Transverse colon (tissue), 4 donors: ENCODE measurements at regions not wholly inside any gene's neighbourhood (a gene's known extent, or its start where the extent isn't known, plus 50 kb on each side); places are given as distances from the start of the nearest gene placed in this dataset.

Source experiments
- DNase-seq: peaks from one replicate; pipeline ENCODE4 v3.0.0-alpha.2; 2019
- H3K27ac ChIP-seq, 4 donors: fragments of 200-600 bp; sonication (generic); 2 replicates each; pipeline ENCODE4 v1.5.1; 2016 to 2018; ENCODE audit warnings: inconsistent platforms in 4 of 4
- H3K27me3 ChIP-seq: fragments of 200-600 bp; sonication (generic); 2 replicates; pipeline ENCODE4 v1.5.1; 2017; ENCODE audit warnings: inconsistent platforms
- H3K36me3 ChIP-seq, 4 donors: fragments of 200-600 bp; sonication (generic); 2 replicates each; pipeline ENCODE4 v1.5.1; 2017 to 2019; ENCODE audit warnings: inconsistent platforms in 4 of 4
- H3K4me1 ChIP-seq, 4 donors: fragments of 200-600 bp; sonication (generic); 2 replicates each; pipeline ENCODE4 v1.5.1; 2017 to 2020; ENCODE audit warnings: inconsistent platforms in 4 of 4
- H3K4me3 ChIP-seq, 4 donors: fragments of 200-600 bp; sonication (generic); 1 replicate in 1 of 4; 2 replicates in 3 of 4; pipeline versions ENCODE4 v1.5.1 to v1.6.1; 2017 to 2019; ENCODE audit warnings: inconsistent platforms in 4 of 4
- H3K9me3 ChIP-seq, 2 donors: fragments of 200-600 bp; sonication (generic); 2 replicates each; pipeline ENCODE4 v1.5.1; 2017 to 2019; ENCODE audit warnings: inconsistent platforms in 2 of 2
- CTCF ChIP-seq, 5 experiments: fragments of 200-600 bp in 3 of 5; fragments of 450-650 bp in 2 of 5; sonication (generic) in 3 of 5; IDR thresholded peaks; 1 replicate in 2 of 5; 2 replicates in 3 of 5; pipeline ENCODE4 v1.5.1; 2016 to 2017; ENCODE audit warnings: antibody characterized with exemption in 5 of 5, inconsistent platforms in 3 of 5, mild to moderate bottlenecking in 2 of 5, moderate library complexity in 1 of 5
- EP300 ChIP-seq: sonication (generic); formaldehyde crosslinking; IDR thresholded peaks from one replicate; pipeline ENCODE4 v1.6.1; 2017; ENCODE audit warnings: antibody characterized with exemption, low read depth
- POLR2A ChIP-seq: fragments of 450-650 bp; IDR thresholded peaks from one replicate; pipeline ENCODE4 v1.6.1; 2016; ENCODE audit warnings: antibody characterized with exemption, mild to moderate bottlenecking, moderate library complexity
- POLR2AphosphoS5 ChIP-seq, 3 donors: sonication (generic); formaldehyde crosslinking; IDR thresholded peaks; one replicate each; pipeline ENCODE4 v1.6.1; 2016; ENCODE audit warnings: antibody characterized with exemption in 3 of 3
- WGBS, 2 donors: methylation state at CpG; one replicate each; pipeline ENCODE4 v1.1.5; 2018; ENCODE audit warnings: low coverage in 1 of 2; 5-methylcytosine and 5-hydroxymethylcytosine counted together
- in situ Hi-C, 4 donors: fragments of 200-750 bp; cut with MboI; loops; one replicate each; pipeline versions ENCODE4 v1.15.0 to v1.15.1; 2017; ENCODE audit warnings: low sequenced_read_pairs in 3 of 4, low pct_ligation_motif_present in 1 of 4, low pct_unique_long_range_greater_than_20kb in 1 of 4
- intact Hi-C: fragments of 100-400 bp; cut with DNase I; formaldehyde crosslinking; loops from one replicate; pipeline ENCODE4 v1.15.1; 2023; ENCODE audit warnings: low total_unique reads

- in situ Hi-C loops (no loop called here), intact Hi-C loops (no loop called here)
- no peak overlapping the region for H3K4me3 ChIP-seq
- no peak overlapping the region for H3K27ac ChIP-seq
- no peaks in the 10 kb centered on the region for H3K4me1 ChIP-seq
- WGBS, 2 donors = 63 to 67% methylated on average over 3 to 9 of the region's 9 CpGs
- no peak for TF ChIP-seq POLR2A
- TF ChIP-seq CTCF (IDR thresholded peaks at IDR 0.05) = no peak
- no peak for TF ChIP-seq EP300
- TF ChIP-seq POLR2AphosphoS5 (IDR thresholded peaks at IDR 0.05) = no peak
- H3K36me3 ChIP-seq = no peaks in the 10 kb centered on the region
- no peaks in the 10 kb centered on the region for H3K27me3 ChIP-seq
- H3K9me3 ChIP-seq = no peaks in the 10 kb centered on the region
- DNase-seq = no peak
Observed at GRCh38 chr20:58044931-58045555, 183.4 kb downstream of the ANKRD60 start.

GRCh38 chr20:58044286-58044685 lies 184.2 kb downstream of the ANKRD60 start:
- no peak for DNase-seq
- 70 to 87% methylated on average over 2 to 6 of the region's 6 CpGs for WGBS, 2 donors
- no peak overlapping the region for H3K4me3 ChIP-seq
- intact Hi-C loops = no loop called here
- TF ChIP-seq EP300 = no peak
- no peak for TF ChIP-seq CTCF (IDR thresholded peaks at IDR 0.05)
- no peak for TF ChIP-seq POLR2A
- TF ChIP-seq POLR2AphosphoS5 (IDR thresholded peaks at IDR 0.05) = no peak
- no peak overlapping the region for H3K27ac ChIP-seq
- H3K9me3 ChIP-seq = no peaks in the 10 kb centered on the region
- H3K27me3 ChIP-seq = no peaks in the 10 kb centered on the region
- in situ Hi-C loops = no loop called here
- no peaks in the 10 kb centered on the region for H3K4me1 ChIP-seq
- H3K36me3 ChIP-seq = no peaks in the 10 kb centered on the region

GRCh38 chr20:58043236-58044140 lies 185.0 kb downstream of the ANKRD60 start:
- H3K4me3 ChIP-seq = no peak overlapping the region
- H3K36me3 ChIP-seq = no peaks in the 10 kb centered on the region
- intact Hi-C loops (no loop called here), in situ Hi-C loops (no loop called here)
- H3K27me3 ChIP-seq = no peaks in the 10 kb centered on the region
- H3K27ac ChIP-seq = no peak overlapping the region
- TF ChIP-seq EP300 = no peak
- TF ChIP-seq CTCF (IDR thresholded peaks at IDR 0.05) = no peak
- TF ChIP-seq POLR2AphosphoS5 (IDR thresholded peaks at IDR 0.05) = no peak
- no peak for TF ChIP-seq POLR2A
- H3K4me1 ChIP-seq = no peaks in the 10 kb centered on the region
- DNase-seq = no peak
- WGBS, 2 donors = 69 to 73% methylated on average over 5 to 17 of the region's 17 CpGs
- no peaks in the 10 kb centered on the region for H3K9me3 ChIP-seq

GRCh38 chr20:58042591-58042990 lies 185.9 kb downstream of the ANKRD60 start:
- Histone ChIP-seq H3K4me3 (no peak overlapping the region), H3K4me1 (no peaks in the 10 kb centered on the region), H3K27me3 (no peaks in the 10 kb centered on the region), H3K9me3 (no peaks in the 10 kb centered on the region), H3K27ac (no peak overlapping the region), H3K36me3 (no peaks in the 10 kb centered on the region)
- DNase-seq = no peak
- in situ Hi-C loops = no loop called here
- 42 to 100% methylated on average over 1 of the region's 1 CpG for WGBS, 2 donors
- TF ChIP-seq POLR2A (no peak), POLR2AphosphoS5 (IDR thresholded peaks at IDR 0.05) (no peak), CTCF (IDR thresholded peaks at IDR 0.05) (no peak), EP300 (no peak)
- intact Hi-C loops = no loop called here
